HG03565 (cell line): ENCODE measurements at regions not wholly inside any gene's neighbourhood (a gene's known extent, or its start where the extent isn't known, plus 50 kb on each side); places are given as distances from the start of the nearest gene placed in this dataset.
"Not testable (repeated sequence)": the region's sequence is repeated elsewhere in the genome, so short reads cannot be mapped to it uniquely, and the experiment has no call there.

ENCODE experiments used
- ATAC-seq: cut with Tn5 transposase; IDR thresholded peaks from one replicate; pipeline ENCODE4 v1.9.1; 2021; ENCODE audit warnings: mild to moderate bottlenecking, moderate library complexity; ENCODE audit not compliant: unreplicated experiment

GRCh38 chr7:75201606-75202079, 109.3 kb downstream of the GTF2IRD2B start:
- not testable (repeated sequence) for ATAC-seq

GRCh38 chr7:75205367-75206085, 113.1 kb downstream of the GTF2IRD2B start:
- not testable (repeated sequence) for ATAC-seq

GRCh38 chr7:75215460-75215859, 123.1 kb downstream of the GTF2IRD2B start:
- not testable (repeated sequence) for ATAC-seq

- ATAC-seq, result not testable (repeated sequence)
These were observed 124.6 kb downstream of the GTF2IRD2B start for GRCh38 chr7:75216963-75217362.

- ATAC-seq, result not testable (repeated sequence)
These were observed 133.7 kb downstream of the GTF2IRD2B start for GRCh38 chr7:75226102-75226501.

- not testable (repeated sequence) for ATAC-seq
These were observed 137.2 kb downstream of the GTF2IRD2B start for GRCh38 chr7:75229558-75229957.

- not testable (repeated sequence) for ATAC-seq
These were observed 138.2 kb downstream of the GTF2IRD2B start for GRCh38 chr7:75230558-75230957.

- ATAC-seq, result not testable (repeated sequence)
These were observed 142.9 kb downstream of the GTF2IRD2B start for GRCh38 chr7:75235092-75235826.

GRCh38 chr7:75235827-75236167, 143.4 kb downstream of the GTF2IRD2B start:
- not testable (repeated sequence) for ATAC-seq

- ATAC-seq, result peak; percentile 95
These were observed 145.1 kb downstream of the GTF2IRD2B start for GRCh38 chr7:75237255-75238187.

GRCh38 chr7:75238309-75238708, 145.9 kb downstream of the GTF2IRD2B start:
- not testable (repeated sequence) for ATAC-seq

- not testable (repeated sequence) for ATAC-seq
These were observed 151.2 kb downstream of the GTF2IRD2B start for GRCh38 chr7:75243638-75244037.

- not testable (repeated sequence) for ATAC-seq
These were observed 147.2 kb upstream of the TRIM73 start for GRCh38 chr7:75248216-75248615.

- not testable (repeated sequence) for ATAC-seq
These were observed 141.2 kb upstream of the TRIM73 start for GRCh38 chr7:75254238-75254637.

- not testable (repeated sequence) for ATAC-seq
These were observed 138.0 kb upstream of the TRIM73 start for GRCh38 chr7:75257442-75257841.

- ATAC-seq, result not testable (repeated sequence)
These were observed 135.9 kb upstream of the TRIM73 start for GRCh38 chr7:75259454-75260003.

- not testable (repeated sequence) for ATAC-seq
These were observed 133.8 kb upstream of the TRIM73 start for GRCh38 chr7:75261660-75262059.

GRCh38 chr7:75268158-75268557, 127.3 kb upstream of the TRIM73 start:
- not testable (repeated sequence) for ATAC-seq

GRCh38 chr7:75269159-75269558, 126.3 kb upstream of the TRIM73 start:
- ATAC-seq, result not testable (repeated sequence)

- ATAC-seq, result not testable (repeated sequence)
These were observed 121.3 kb upstream of the TRIM73 start for GRCh38 chr7:75274114-75274513.
